HepG2 (cell line): ENCODE measurements at regions not wholly inside any gene's neighbourhood (a gene's known extent, or its start where the extent isn't known, plus 50 kb on each side); places are given as distances from the start of the nearest gene placed in this dataset.

Experiments
- ATAC-seq: fragments of 200-7000 bp; cut with Tn5 transposase; 3 replicates; pipeline ENCODE4 v1.9.1; 2020; ENCODE audit warnings: mild to moderate bottlenecking, moderate library complexity
- BruUV-seq: library from RNA; stranded (reverse); fragments of 400-500 nt; replicated peaks from 2 replicates; lab custom pipeline; 2021; lab: Mats Ljungman, UMichigan
- CTCF ChIA-PET: fragments of 300-600 bp; formaldehyde crosslinking; extraction: SDS; loops from one replicate; lab custom pipeline; 2021; ENCODE audit warnings: low total read pairs, inconsistent platforms, low intra/inter-chr PET ratio; lab: Yijun Ruan, JAX
- POLR2A ChIA-PET: fragments of 350-600 bp; sonication (Branson Sonifier 250); formaldehyde crosslinking; loops from one replicate; lab custom pipeline; 2020; ENCODE audit warnings: antibody characterized with exemption, inconsistent platforms; lab: Yijun Ruan, JAX
- DNase-seq: peaks from one replicate; pipeline ENCODE4 v3.0.0-alpha.2; 2015; ENCODE audit warnings: low spot score
- FAIRE-seq: peaks from 3 replicates; lab custom pipeline; 2011; peaks lifted over from hg19 to GRCh38; lab: Jason Lieb, UNC
- H2AFZ ChIP-seq: one replicate; pipeline ENCODE4 v1.6.1; 2011; ENCODE audit warnings: low read length, inconsistent platforms
- H3K27ac ChIP-seq: fragments of 300-600 bp; 3 replicates; pipeline ENCODE4 v1.8.0; 2011; ENCODE audit warnings: mixed run types, mild to moderate bottlenecking, mixed read lengths, low read length, inconsistent platforms; ENCODE audit not compliant: insufficient read depth; ENCODE audit errors: extremely low read length
- H3K27me3 ChIP-seq, 2 experiments: fragments of 200-600 bp in 1 of 2; 2 replicates in 1 of 2; 3 replicates in 1 of 2; pipeline versions ENCODE4 v1.6.0 to v1.8.0; 2011; ENCODE audit warnings: low read length in 2 of 2, mild to moderate bottlenecking in 2 of 2, moderate library complexity in 2 of 2, inconsistent platforms in 1 of 2; ENCODE audit not compliant: insufficient read depth in 2 of 2, control insufficient read depth in 1 of 2
- H3K36me3 ChIP-seq, 2 experiments: fragments of 200-600 bp in 1 of 2; replicated peaks in 1 of 2; 2 replicates in 1 of 2; 3 replicates in 1 of 2; pipeline versions ENCODE4 v1.5.1 to v1.8.0; 2011; ENCODE audit warnings: low read length in 2 of 2, inconsistent platforms in 1 of 2; ENCODE audit not compliant: insufficient read depth in 2 of 2, control insufficient read depth in 1 of 2
- H3K4me1 ChIP-seq: 2 replicates; pipeline ENCODE4 v1.5.1; 2012; ENCODE audit warnings: low read length, inconsistent platforms; ENCODE audit not compliant: insufficient read depth
- H3K4me2 ChIP-seq: 2 replicates; pipeline ENCODE4 v1.6.0; 2011; ENCODE audit warnings: low read depth, low read length, inconsistent platforms
- H3K4me3 ChIP-seq, 3 experiments: fragments of 200-600 bp in 1 of 3; sonication (generic), shearing (Covaris generic) in 1 of 3; replicated peaks in 1 of 3; 2 replicates each; pipeline ENCODE4 v1.5.1; 2011 to 2016; ENCODE audit warnings: low read length in 3 of 3, inconsistent platforms in 2 of 3, low read depth in 2 of 3, mild to moderate bottlenecking in 2 of 3, control low read depth in 1 of 3, mixed read lengths in 1 of 3; ENCODE audit not compliant: insufficient read depth in 1 of 3
- H3K79me2 ChIP-seq: one replicate; pipeline ENCODE4 v1.6.1; 2011; ENCODE audit warnings: low read length, inconsistent platforms; ENCODE audit not compliant: insufficient read depth
- H3K9ac ChIP-seq: 2 replicates; pipeline ENCODE4 v1.6.0; 2011; ENCODE audit warnings: mild to moderate bottlenecking, low read depth, low read length, inconsistent platforms; ENCODE audit not compliant: insufficient read depth
- H3K9me3 ChIP-seq: 2 replicates; pipeline ENCODE4 v1.5.1; 2012; ENCODE audit warnings: mild to moderate bottlenecking, low read length
- H4K20me1 ChIP-seq: 2 replicates; pipeline ENCODE4 v1.6.0; 2011; ENCODE audit warnings: inconsistent platforms, mild to moderate bottlenecking, low read length, moderate library complexity; ENCODE audit not compliant: insufficient read depth
- CREM ChIP-seq, 2 experiments: sonication (generic) in 1 of 2; formaldehyde crosslinking in 1 of 2; IDR thresholded peaks; 2 replicates each; pipeline versions ENCODE4 v1.4.0 to v1.6.1; 2016 to 2020; ENCODE audit warnings: antibody characterized with exemption in 1 of 2, mild to moderate bottlenecking in 1 of 2, missing genetic modification reagents in 1 of 2
- HOXA9 ChIP-seq: sonication (generic); formaldehyde crosslinking; IDR thresholded peaks from 2 replicates; pipeline ENCODE4 v1.8.1; 2022; ENCODE audit warnings: missing genetic modification reagents, mild to moderate bottlenecking, moderate library complexity, borderline replicate concordance
- MED1 ChIP-seq: sonication (generic); formaldehyde crosslinking; IDR thresholded peaks from 2 replicates; pipeline ENCODE4 v1.4.0; 2020; ENCODE audit warnings: missing genetic modification reagents
- MNT ChIP-seq: fragments of 450-650 bp; IDR thresholded peaks from 2 replicates; pipeline ENCODE4 v1.6.1; 2016
- TBX2 ChIP-seq: sonication (generic); formaldehyde crosslinking; IDR thresholded peaks from 2 replicates; pipeline ENCODE4 v1.5.0; 2020; ENCODE audit warnings: missing genetic modification reagents, mild to moderate bottlenecking, borderline replicate concordance
- ZBTB33 ChIP-seq: sonication (generic); formaldehyde crosslinking; IDR thresholded peaks from 2 replicates; pipeline ENCODE4 v1.4.0; 2020; ENCODE audit warnings: missing genetic modification reagents
- ZSCAN12 ChIP-seq: sonication (generic); formaldehyde crosslinking; IDR thresholded peaks from 2 replicates; pipeline ENCODE4 v1.9.0; 2021; ENCODE audit warnings: mild to moderate bottlenecking, missing genetic modification reagents
- WGBS: methylation state at CpG from one replicate; pipeline ENCODE4 v1.1.6; 2017; ENCODE audit warnings: low lambda C conversion rate; 5-methylcytosine and 5-hydroxymethylcytosine counted together
- in situ Hi-C: cut with HindIII; loops from 2 replicates; pipeline ENCODE4 v1.10.0; 2017; ENCODE audit warnings: low pct_unique_long_range_greater_than_20kb; ENCODE audit not compliant: extremely low pct_ligation_motif_present
- intact Hi-C: fragments of 100-400 bp; cut with micrococcal nuclease; formaldehyde crosslinking; loops from one replicate; pipeline ENCODE4 v1.10.0; 2022; ENCODE audit not compliant: unreplicated experiment

GRCh38 chr6:54028170-54028569, 83.1 kb upstream of the MLIP start:
- Histone ChIP-seq H3K9ac (no peak overlapping the region), H3K4me2 (no peak overlapping the region), H3K4me3 (no peak overlapping the region), H3K9me3 (no peaks in the 10 kb centered on the region), H3K36me3 (no peaks in the 10 kb centered on the region), H2AFZ (no peak overlapping the region), H3K27me3 (no peaks in the 10 kb centered on the region)
- no peak for DNase-seq
- intact Hi-C loops: no loop called here
- no peak for FAIRE-seq
- POLR2A ChIA-PET: no interaction called here
- TF ChIP-seq MNT (no peak), HOXA9 (CRISPR knock-in tag) (no peak), CREM (IDR thresholded peaks at IDR 0.05) (no peak), CREM (CRISPR knock-in tag; IDR thresholded peaks at IDR 0.05) (no peak), MED1 (no peak), ZSCAN12 (CRISPR knock-in tag) (no peak), TBX2 (CRISPR knock-in tag) (no peak), ZBTB33 (CRISPR knock-in tag) (no peak)
- TF ChIP-seq, all 625 proteins: peak for 0
- CTCF ChIA-PET: no interaction called here
- ATAC-seq: no peak
- no peak overlapping the region for H3K27ac ChIP-seq
- no TSS peak for BruUV-seq
- in situ Hi-C loops: no loop called here
- no peaks in the 10 kb centered on the region for H3K4me1 ChIP-seq
- no peaks in the 10 kb centered on the region for H3K79me2 ChIP-seq
- no peaks in the 10 kb centered on the region for H4K20me1 ChIP-seq
- 28% methylated on average over 3 of the region's 3 CpGs for WGBS
